VCaP (cell line): ENCODE measurements at regions not wholly inside any gene's neighbourhood (a gene's known extent, or its start where the extent isn't known, plus 50 kb on each side); places are given as distances from the start of the nearest gene placed in this dataset.

ENCODE experiments used
- H3K27ac ChIP-seq: fragments of 450-650 bp; 2 replicates; pipeline ENCODE4 v1.5.1; 2017
- TF ChIP-seq, protein P1 (sequence below): fragments of 450-650 bp; conservative IDR thresholded peaks from 2 replicates; pipeline ENCODE4 v1.5.1; 2017; ENCODE audit warnings: mild to moderate bottlenecking, moderate library complexity

DNA sequence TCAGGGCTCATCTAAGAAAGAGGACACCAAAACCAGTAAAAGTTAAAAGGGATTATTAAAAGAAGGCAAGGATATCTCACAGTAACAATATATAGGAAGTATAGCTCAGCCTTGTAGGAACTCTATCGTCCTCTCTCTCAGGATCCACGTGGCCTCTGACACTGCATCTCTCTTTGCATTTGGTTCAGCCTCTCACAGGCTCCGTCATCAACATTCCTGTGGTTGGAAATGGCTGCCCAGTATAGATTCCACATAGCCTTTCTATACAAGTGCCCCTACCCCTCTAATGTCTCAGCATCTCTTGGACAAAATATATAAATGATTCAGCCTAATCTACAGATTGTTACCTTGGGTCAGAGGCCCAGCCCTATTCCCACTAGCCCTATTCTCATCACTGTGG, 101.3 kb upstream of the DBX1 start:
- H3K27ac ChIP-seq: no peak overlapping the region
- TF ChIP-seq, protein P1, sequence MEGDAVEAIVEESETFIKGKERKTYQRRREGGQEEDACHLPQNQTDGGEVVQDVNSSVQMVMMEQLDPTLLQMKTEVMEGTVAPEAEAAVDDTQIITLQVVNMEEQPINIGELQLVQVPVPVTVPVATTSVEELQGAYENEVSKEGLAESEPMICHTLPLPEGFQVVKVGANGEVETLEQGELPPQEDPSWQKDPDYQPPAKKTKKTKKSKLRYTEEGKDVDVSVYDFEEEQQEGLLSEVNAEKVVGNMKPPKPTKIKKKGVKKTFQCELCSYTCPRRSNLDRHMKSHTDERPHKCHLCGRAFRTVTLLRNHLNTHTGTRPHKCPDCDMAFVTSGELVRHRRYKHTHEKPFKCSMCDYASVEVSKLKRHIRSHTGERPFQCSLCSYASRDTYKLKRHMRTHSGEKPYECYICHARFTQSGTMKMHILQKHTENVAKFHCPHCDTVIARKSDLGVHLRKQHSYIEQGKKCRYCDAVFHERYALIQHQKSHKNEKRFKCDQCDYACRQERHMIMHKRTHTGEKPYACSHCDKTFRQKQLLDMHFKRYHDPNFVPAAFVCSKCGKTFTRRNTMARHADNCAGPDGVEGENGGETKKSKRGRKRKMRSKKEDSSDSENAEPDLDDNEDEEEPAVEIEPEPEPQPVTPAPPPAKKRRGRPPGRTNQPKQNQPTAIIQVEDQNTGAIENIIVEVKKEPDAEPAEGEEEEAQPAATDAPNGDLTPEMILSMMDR: no peak

DNA sequence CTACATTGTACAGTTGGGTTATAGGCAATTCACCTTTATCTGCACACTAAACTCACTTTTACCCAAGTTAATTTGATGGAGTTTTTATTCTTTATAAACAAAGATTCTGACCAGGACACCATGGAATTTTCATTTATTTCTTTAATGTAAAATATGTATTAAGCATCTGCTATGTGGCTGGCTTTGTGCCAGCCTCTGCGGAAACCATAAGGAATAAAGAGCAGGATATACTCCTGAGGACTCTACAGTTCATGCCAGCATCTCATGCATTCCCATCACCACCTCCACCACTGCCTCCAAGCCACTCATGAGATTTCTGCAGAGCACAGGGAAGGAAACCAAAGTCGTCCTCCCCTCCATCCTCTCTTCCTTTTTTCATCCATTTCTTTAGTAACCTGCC, 100.0 kb upstream of the DBX1 start:
- H3K27ac ChIP-seq: no peak overlapping the region
- TF ChIP-seq, protein P1: no peak

DNA sequence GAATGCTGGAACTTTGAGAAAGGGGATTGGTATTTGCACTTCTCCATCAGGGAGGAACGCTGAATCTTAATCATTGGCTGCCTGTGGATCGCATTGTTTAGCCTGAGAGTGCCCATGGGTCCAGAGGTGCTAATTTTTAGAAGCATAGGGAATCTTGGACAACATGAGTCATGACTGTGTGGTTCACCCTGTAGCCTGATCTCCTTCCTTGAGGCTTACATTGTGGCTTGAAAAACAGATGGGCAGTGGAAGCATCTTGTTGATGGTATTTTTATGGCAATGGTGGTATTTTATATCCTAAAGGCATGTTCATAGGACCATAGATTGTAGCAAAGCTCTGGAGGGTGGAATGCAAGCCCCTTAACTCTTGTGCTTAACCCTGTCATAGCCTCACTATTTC, 99.2 kb upstream of the DBX1 start:
- TF ChIP-seq, protein P1: no peak
- H3K27ac ChIP-seq: no peak overlapping the region

DNA sequence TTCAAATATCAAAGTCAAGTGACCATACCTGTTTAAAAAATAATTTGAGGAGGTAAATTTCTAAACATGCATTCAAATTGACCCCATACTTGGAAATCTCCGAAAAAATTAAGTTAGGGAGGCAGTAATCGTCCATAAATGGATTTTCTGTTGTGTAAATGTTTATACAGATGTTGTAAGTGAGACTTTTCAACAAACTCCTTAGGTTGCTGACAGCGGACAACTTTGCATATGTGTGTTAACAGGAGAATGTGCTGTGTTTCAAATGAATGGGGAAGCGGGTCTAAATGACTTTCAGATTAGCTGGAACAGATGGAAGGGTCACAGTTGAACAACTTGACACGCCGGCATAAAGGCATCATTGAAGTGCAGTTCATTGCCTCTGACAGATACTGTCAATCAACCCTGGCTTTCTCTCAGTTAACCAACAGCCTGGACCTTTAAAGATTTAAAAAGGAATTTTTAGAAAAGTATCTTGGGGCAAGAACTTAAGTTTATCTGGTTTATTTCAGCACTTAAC, 98.2 kb upstream of the DBX1 start:
- no peak overlapping the region for H3K27ac ChIP-seq
- TF ChIP-seq, protein P1: no peak

DNA sequence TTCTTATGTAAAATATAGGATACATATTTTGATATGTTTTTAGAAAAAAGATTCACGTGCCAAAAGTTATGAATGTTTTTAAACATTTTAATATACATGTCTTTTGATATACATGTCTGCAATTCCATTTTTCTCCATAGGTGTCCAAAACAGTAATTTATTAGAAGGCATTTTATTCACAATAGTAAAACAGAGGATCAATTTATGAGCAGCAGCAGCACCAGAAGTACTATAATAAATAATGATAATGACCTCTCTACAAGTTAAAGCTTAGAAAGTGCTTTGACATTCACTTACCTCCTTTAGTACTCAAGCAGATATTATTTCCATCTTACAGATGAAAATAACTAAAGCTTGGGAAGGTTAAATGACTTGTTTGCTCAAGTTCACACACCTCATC, 96.7 kb upstream of the DBX1 start:
- TF ChIP-seq, protein P1: no peak
- H3K27ac ChIP-seq: no peak overlapping the region

DNA sequence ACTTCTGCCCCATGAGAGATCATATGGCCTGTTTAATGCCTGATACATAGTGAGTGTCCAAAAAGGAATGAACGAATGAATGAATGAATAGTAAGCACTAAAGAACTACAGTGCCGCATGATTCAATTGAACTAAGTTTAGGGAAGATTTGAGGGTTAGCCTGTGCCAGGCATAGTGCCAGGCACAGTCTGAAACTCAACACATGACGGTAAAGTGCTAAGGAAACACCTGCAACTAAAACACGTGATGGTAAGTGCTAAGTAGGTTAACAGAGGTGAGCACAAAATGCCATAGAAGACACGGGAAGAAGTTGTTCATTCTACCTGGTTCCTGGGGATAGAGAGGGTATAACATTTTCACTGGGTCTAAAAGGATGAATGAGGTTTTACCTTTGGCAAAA, 93.5 kb upstream of the DBX1 start:
- TF ChIP-seq, protein P1: no peak
- H3K27ac ChIP-seq: no peak overlapping the region

DNA sequence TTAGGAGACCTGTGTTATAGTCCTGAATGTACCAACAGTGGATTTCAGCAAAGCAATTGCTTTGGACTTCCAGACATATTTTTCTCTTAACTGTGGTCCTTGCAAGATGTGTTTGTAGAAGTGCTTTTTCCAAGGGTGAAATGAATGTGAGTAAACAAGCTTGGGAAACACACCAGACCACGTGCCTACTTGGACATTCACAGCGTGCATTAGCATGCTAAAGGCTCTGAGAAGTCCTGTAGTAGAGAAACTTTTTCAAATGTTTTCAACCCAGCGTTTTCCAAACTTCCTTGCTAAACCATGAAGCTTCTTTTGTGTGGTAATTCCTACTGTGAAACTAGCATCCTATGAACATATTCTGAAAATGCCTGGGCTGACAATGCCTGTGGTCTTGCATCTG, 91.2 kb upstream of the DBX1 start:
- TF ChIP-seq, protein P1: no peak

More for the DNA sequence above, 91.2 kb upstream of the DBX1 start:
- no peak overlapping the region for H3K27ac ChIP-seq
